GM21825 (cell line): ENCODE measurements at regions not wholly inside any gene's neighbourhood (a gene's known extent, or its start where the extent isn't known, plus 50 kb on each side); places are given as distances from the start of the nearest gene placed in this dataset.

ENCODE experiments used
- ATAC-seq: cut with Tn5 transposase; IDR thresholded peaks from one replicate; pipeline ENCODE4 v1.9.1; 2021; ENCODE audit warnings: mild to moderate bottlenecking, moderate library complexity; ENCODE audit not compliant: unreplicated experiment

GRCh38 chr2:12232876-12233275 is 483.9 kb upstream of the TRIB2 start:
- no peak for ATAC-seq

GRCh38 chr2:12236136-12236844 is 480.4 kb upstream of the TRIB2 start:
- ATAC-seq: no peak

- no peak for ATAC-seq
Observed at GRCh38 chr2:12240206-12240605, 476.5 kb upstream of the TRIB2 start.

GRCh38 chr2:12243381-12243780 is 473.4 kb upstream of the TRIB2 start:
- no peak for ATAC-seq

- ATAC-seq: no peak
Observed at GRCh38 chr2:12244070-12244469, 472.7 kb upstream of the TRIB2 start.

GRCh38 chr2:12251121-12251520 is 465.6 kb upstream of the TRIB2 start:
- no peak for ATAC-seq

- ATAC-seq: no peak
Observed at GRCh38 chr2:12251749-12252148, 465.0 kb upstream of the TRIB2 start.

GRCh38 chr2:12253167-12253778 is 463.5 kb upstream of the TRIB2 start:
- ATAC-seq: no peak

GRCh38 chr2:12254280-12254860 is 462.4 kb upstream of the TRIB2 start:
- no peak for ATAC-seq

- no peak for ATAC-seq
Observed at GRCh38 chr2:12256206-12256605, 460.5 kb upstream of the TRIB2 start.

GRCh38 chr2:12257476-12257875 is 459.3 kb upstream of the TRIB2 start:
- no peak for ATAC-seq

GRCh38 chr2:12259493-12259892 is 457.2 kb upstream of the TRIB2 start:
- no peak for ATAC-seq

- ATAC-seq: no peak
Observed at GRCh38 chr2:12261986-12262680, 454.6 kb upstream of the TRIB2 start.

GRCh38 chr2:12262681-12263436 is 453.9 kb upstream of the TRIB2 start:
- ATAC-seq: peak; percentile 68

- no peak for ATAC-seq
Observed at GRCh38 chr2:12263730-12264129, 453.0 kb upstream of the TRIB2 start.

- ATAC-seq: no peak
Observed at GRCh38 chr2:12264146-12264545, 452.6 kb upstream of the TRIB2 start.

GRCh38 chr2:12265646-12266045 is 451.1 kb upstream of the TRIB2 start:
- no peak for ATAC-seq

- ATAC-seq: no peak
Observed at GRCh38 chr2:12267042-12267441, 449.7 kb upstream of the TRIB2 start.

- no peak for ATAC-seq
Observed at GRCh38 chr2:12269041-12269972, 447.4 kb upstream of the TRIB2 start.
